SK-N-SH treated with all-trans-retinoic acid at 6 μM for 48 hours (cell line): ENCODE measurements at regions not wholly inside any gene's neighbourhood (a gene's known extent, or its start where the extent isn't known, plus 50 kb on each side); places are given as distances from the start of the nearest gene placed in this dataset.

Experiments used
- ARNTL ChIP-seq: fragments of 450-650 bp; formaldehyde crosslinking; IDR thresholded peaks from 2 replicates; pipeline ENCODE4 v1.5.0; 2020; ENCODE audit warnings: low read depth, mild to moderate bottlenecking, moderate library complexity, borderline replicate concordance
- CREB5 ChIP-seq: fragments of 250-450 bp; sonication (Bioruptor Pico); IDR thresholded peaks from 2 replicates; pipeline ENCODE4 v1.5.1; 2020; ENCODE audit warnings: low read depth, mild to moderate bottlenecking, moderate library complexity
- CSDC2 ChIP-seq: fragments of 250-450 bp; sonication (Bioruptor Pico); IDR thresholded peaks from 2 replicates; pipeline ENCODE4 v1.5.0; 2020; ENCODE audit warnings: mild to moderate bottlenecking, moderate library complexity
- PATZ1 ChIP-seq: fragments of 250-450 bp; sonication (Bioruptor Pico); IDR thresholded peaks from 2 replicates; pipeline ENCODE4 v1.8.0; 2020; ENCODE audit warnings: mild to moderate bottlenecking, moderate library complexity, borderline replicate concordance
- RARB ChIP-seq: fragments of 250-450 bp; sonication (Bioruptor Pico); IDR thresholded peaks from 2 replicates; pipeline ENCODE4 v1.8.0; 2021; ENCODE audit warnings: mild to moderate bottlenecking, moderate library complexity
- TCF4 ChIP-seq: fragments of 250-450 bp; sonication (Bioruptor Pico); IDR thresholded peaks from 2 replicates; pipeline ENCODE4 v1.8.0; 2021; ENCODE audit warnings: mild to moderate bottlenecking, moderate library complexity, borderline replicate concordance
- TSHZ2 ChIP-seq: fragments of 250-450 bp; sonication (Bioruptor Pico); IDR thresholded peaks from 2 replicates; pipeline ENCODE4 v1.5.0; 2020; ENCODE audit warnings: mild to moderate bottlenecking, moderate library complexity
- ZC3H10 ChIP-seq: fragments of 250-450 bp; sonication (Bioruptor Pico); IDR thresholded peaks from 2 replicates; pipeline ENCODE4 v1.5.1; 2021; ENCODE audit warnings: mild to moderate bottlenecking, moderate library complexity
- ZFP3 ChIP-seq: fragments of 250-450 bp; sonication (Bioruptor Pico); IDR thresholded peaks from 2 replicates; pipeline ENCODE4 v1.5.0; 2020; ENCODE audit warnings: mild to moderate bottlenecking, moderate library complexity
- ZFP30 ChIP-seq: fragments of 450-650 bp; formaldehyde crosslinking; IDR thresholded peaks from 2 replicates; pipeline ENCODE4 v1.5.0; 2022; ENCODE audit warnings: mild to moderate bottlenecking, moderate library complexity
- ZNF70 ChIP-seq: fragments of 450-650 bp; formaldehyde crosslinking; IDR thresholded peaks from 2 replicates; pipeline ENCODE4 v1.5.0; 2020; ENCODE audit warnings: mild to moderate bottlenecking, moderate library complexity

- no peak for TF ChIP-seq CREB5
- no peak for TF ChIP-seq ZFP30 (CRISPR knock-in tag)
- no peak for TF ChIP-seq ZFP3 (CRISPR knock-in tag)
- TF ChIP-seq TSHZ2 (CRISPR knock-in tag), result no peak
- TF ChIP-seq PATZ1 (CRISPR knock-in tag), result no peak
- TF ChIP-seq ARNTL, result no peak
- no peak for TF ChIP-seq TCF4 (CRISPR knock-in tag)
- no peak for TF ChIP-seq ZC3H10 (CRISPR knock-in tag)
- no peak for TF ChIP-seq CSDC2 (CRISPR knock-in tag)
- TF ChIP-seq RARB (CRISPR knock-in tag), result no peak
- no peak for TF ChIP-seq ZNF70 (CRISPR knock-in tag)
These were observed 62.9 kb upstream of the COX10 start for GRCh38 chr17:14006249-14006942.
